ENCODE measurements at regions not wholly inside any gene's neighbourhood (a gene's known extent, or its start where the extent isn't known, plus 50 kb on each side); places are given as distances from the start of the nearest gene placed in this dataset.

DNA sequence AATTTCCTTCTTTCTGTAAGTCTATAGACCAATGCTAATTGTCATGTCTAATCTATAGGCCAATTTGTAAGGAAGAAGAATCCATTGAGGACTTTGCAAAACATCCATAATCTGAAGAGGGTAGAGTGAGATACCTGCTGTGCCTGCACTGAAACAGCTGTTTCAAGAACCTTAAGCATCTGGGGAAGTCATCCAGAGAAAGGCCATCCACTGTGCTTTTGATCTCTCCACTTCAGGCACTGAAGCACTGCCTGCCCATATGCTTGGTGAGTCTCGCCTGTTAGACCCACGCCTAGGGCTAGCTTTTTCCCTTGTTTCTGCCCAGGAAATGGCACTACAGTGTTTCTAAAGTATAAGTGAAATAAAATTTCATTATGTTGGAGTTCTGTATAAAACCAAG, 921.8 kb upstream of the EPHA7 start:
- Histone ChIP-seq H3K4me3 (replicated peaks in 1 of 3; ENCODE audit: insufficient read depth in 1 of 3, low read depth in 2 of 3, low read length in 3 of 3) (no peak overlapping the region), H2AFZ (ENCODE audit: low read length) (no peak overlapping the region), H3K9ac (ENCODE audit: insufficient read depth, low read depth, low read length) (no peak overlapping the region), H4K20me1 (ENCODE audit: insufficient read depth, low read length) (no peaks in the 10 kb centered on the region), H3K79me2 (ENCODE audit: insufficient read depth, low read length) (no peaks in the 10 kb centered on the region), H3K9me3 (ENCODE audit: low read length) (no peaks in the 10 kb centered on the region), H3K27me3 (ENCODE audit: control insufficient read depth in 1 of 2, insufficient read depth in 2 of 2, low read length in 2 of 2) (no peaks in the 10 kb centered on the region), H3K27ac (ENCODE audit: extremely low read length, insufficient read depth, low read length) (no peak overlapping the region), H3K4me2 (ENCODE audit: low read depth, low read length) (no peak overlapping the region), H3K4me1 (ENCODE audit: insufficient read depth, low read length) (no peaks in the 10 kb centered on the region), H3K36me3 (replicated peaks in 1 of 2; ENCODE audit: control insufficient read depth in 1 of 2, insufficient read depth in 2 of 2, low read length in 2 of 2) (no peaks in the 10 kb centered on the region)
- ATAC-seq = no peak
- TF ChIP-seq ATF7-NPFF (CRISPR knock-in tag; IDR thresholded peaks at IDR 0.05; ENCODE audit: low read depth) = no peak
- TF ChIP-seq, protein P1, sequence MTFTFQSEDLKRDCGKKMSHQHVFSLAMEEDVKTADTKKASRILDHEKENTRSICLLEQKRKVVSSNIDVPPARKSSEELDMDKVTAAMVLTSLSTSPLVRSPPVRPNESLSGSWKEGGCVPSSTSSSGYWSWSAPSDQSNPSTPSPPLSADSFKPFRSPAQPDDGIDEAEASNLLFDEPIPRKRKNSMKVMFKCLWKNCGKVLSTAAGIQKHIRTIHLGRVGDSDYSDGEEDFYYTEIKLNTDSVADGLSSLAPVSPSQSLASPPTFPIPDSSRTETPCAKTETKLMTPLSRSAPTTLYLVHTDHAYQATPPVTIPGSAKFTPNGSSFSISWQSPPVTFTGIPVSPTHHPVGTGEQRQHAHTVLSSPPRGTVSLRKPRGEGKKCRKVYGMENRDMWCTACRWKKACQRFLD (CRISPR knock-in tag; IDR thresholded peaks at IDR 0.05; ENCODE audit: borderline replicate concordance) = no peak
- no peak for TF ChIP-seq ZFX (CRISPR knock-in tag; IDR thresholded peaks at IDR 0.05; ENCODE audit: low read depth)
- no peak for TF ChIP-seq PAF1 (CRISPR knock-in tag; IDR thresholded peaks at IDR 0.05)
- TF ChIP-seq, protein P2, sequence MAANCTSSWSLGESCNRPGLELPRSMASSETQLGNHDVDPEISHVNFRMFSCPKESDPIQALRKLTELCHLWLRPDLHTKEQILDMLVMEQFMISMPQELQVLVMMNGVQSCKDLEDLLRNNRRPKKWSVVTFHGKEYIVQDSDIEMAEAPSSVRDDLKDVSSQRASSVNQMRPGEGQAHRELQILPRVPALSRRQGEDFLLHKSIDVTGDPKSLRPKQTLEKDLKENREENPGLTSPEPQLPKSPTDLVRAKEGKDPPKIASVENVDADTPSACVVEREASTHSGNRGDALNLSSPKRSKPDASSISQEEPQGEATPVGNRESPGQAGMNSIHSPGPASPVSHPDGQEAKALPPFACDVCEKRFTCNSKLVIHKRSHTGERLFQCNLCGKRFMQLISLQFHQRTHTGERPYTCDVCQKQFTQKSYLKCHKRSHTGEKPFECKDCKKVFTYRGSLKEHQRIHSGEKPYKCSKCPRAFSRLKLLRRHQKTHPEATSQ (CRISPR knock-in tag; IDR thresholded peaks at IDR 0.05; ENCODE audit: borderline replicate concordance) = no peak
- no peak for TF ChIP-seq SOX13 (IDR thresholded peaks at IDR 0.05)
- no peak for TF ChIP-seq SOX13 (CRISPR knock-in tag; conservative IDR thresholded peaks at IDR 0.05 in 1 of 2, IDR thresholded peaks at IDR 0.05 in 1 of 2)
- no peak for TF ChIP-seq TSC22D2 (CRISPR knock-in tag; IDR thresholded peaks at IDR 0.05; ENCODE audit: borderline replicate concordance)
- TF ChIP-seq ZNF878 (CRISPR knock-in tag; IDR thresholded peaks at IDR 0.05) = no peak
- TF ChIP-seq, protein P3, sequence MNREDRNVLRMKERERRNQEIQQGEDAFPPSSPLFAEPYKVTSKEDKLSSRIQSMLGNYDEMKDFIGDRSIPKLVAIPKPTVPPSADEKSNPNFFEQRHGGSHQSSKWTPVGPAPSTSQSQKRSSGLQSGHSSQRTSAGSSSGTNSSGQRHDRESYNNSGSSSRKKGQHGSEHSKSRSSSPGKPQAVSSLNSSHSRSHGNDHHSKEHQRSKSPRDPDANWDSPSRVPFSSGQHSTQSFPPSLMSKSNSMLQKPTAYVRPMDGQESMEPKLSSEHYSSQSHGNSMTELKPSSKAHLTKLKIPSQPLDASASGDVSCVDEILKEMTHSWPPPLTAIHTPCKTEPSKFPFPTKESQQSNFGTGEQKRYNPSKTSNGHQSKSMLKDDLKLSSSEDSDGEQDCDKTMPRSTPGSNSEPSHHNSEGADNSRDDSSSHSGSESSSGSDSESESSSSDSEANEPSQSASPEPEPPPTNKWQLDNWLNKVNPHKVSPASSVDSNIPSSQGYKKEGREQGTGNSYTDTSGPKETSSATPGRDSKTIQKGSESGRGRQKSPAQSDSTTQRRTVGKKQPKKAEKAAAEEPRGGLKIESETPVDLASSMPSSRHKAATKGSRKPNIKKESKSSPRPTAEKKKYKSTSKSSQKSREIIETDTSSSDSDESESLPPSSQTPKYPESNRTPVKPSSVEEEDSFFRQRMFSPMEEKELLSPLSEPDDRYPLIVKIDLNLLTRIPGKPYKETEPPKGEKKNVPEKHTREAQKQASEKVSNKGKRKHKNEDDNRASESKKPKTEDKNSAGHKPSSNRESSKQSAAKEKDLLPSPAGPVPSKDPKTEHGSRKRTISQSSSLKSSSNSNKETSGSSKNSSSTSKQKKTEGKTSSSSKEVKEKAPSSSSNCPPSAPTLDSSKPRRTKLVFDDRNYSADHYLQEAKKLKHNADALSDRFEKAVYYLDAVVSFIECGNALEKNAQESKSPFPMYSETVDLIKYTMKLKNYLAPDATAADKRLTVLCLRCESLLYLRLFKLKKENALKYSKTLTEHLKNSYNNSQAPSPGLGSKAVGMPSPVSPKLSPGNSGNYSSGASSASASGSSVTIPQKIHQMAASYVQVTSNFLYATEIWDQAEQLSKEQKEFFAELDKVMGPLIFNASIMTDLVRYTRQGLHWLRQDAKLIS (CRISPR knock-in tag; IDR thresholded peaks at IDR 0.05) = no peak
- no peak for TF ChIP-seq ZNF30 (CRISPR knock-in tag; IDR thresholded peaks at IDR 0.05)
- TF ChIP-seq ZNF556 (CRISPR knock-in tag; IDR thresholded peaks at IDR 0.05; ENCODE audit: borderline replicate concordance) = no peak
- TF ChIP-seq IRF2 (CRISPR knock-in tag; IDR thresholded peaks at IDR 0.05) = no peak
- BruUV-seq (replicated peaks) = no TSS peak
- ChIA-PET POLR2A (no interaction called here), CTCF (ENCODE audit: low intra/inter-chr PET ratio, low total read pairs) (no interaction called here)
- no peak for FAIRE-seq
- 3% methylated on average over 2 of the region's 2 CpGs for WGBS (ENCODE audit: low lambda C conversion rate)
- no peak for DNase-seq (ENCODE audit: low spot score)
- in situ Hi-C loops (cut with HindIII; ENCODE audit: extremely low pct_ligation_motif_present, low pct_unique_long_range_greater_than_20kb) = no loop called here
- intact Hi-C loops (cut with micrococcal nuclease; ENCODE audit: unreplicated experiment) = no loop called here

Data from HepG2 (cell line).